RWPE1 (cell line): ENCODE measurements at regions not wholly inside any gene's neighbourhood (a gene's known extent, or its start where the extent isn't known, plus 50 kb on each side); places are given as distances from the start of the nearest gene placed in this dataset.

Source experiments
- CTCF ChIA-PET: fragments of 350-600 bp; sonication (Branson Sonifier 250); formaldehyde crosslinking; extraction: SDS; loops from one replicate; lab custom pipeline; 2021; lab: Yijun Ruan, JAX
- POLR2A ChIA-PET: fragments of 400-600 bp; formaldehyde crosslinking; extraction: SDS; loops from one replicate; lab custom pipeline; 2020; ENCODE audit warnings: antibody characterized with exemption; ENCODE audit not compliant: low non-redundant PET; lab: Yijun Ruan, JAX
- DNase-seq: peaks from one replicate; pipeline ENCODE4 v3.0.0; 2012; ENCODE audit warnings: low spot score
- H3K27ac ChIP-seq: fragments of 450-650 bp; 2 replicates; pipeline ENCODE4 v1.5.1; 2017
- TF ChIP-seq, protein P1 (sequence below): fragments of 450-650 bp; conservative IDR thresholded peaks from 2 replicates; pipeline ENCODE4 v1.5.1; 2017; ENCODE audit warnings: low read depth, mild to moderate bottlenecking

GRCh38 chr1:87915771-87916170, 587.1 kb downstream of the LMO4 start:
- DNase-seq: no peak
- no peak overlapping the region for H3K27ac ChIP-seq
- TF ChIP-seq, protein P1, sequence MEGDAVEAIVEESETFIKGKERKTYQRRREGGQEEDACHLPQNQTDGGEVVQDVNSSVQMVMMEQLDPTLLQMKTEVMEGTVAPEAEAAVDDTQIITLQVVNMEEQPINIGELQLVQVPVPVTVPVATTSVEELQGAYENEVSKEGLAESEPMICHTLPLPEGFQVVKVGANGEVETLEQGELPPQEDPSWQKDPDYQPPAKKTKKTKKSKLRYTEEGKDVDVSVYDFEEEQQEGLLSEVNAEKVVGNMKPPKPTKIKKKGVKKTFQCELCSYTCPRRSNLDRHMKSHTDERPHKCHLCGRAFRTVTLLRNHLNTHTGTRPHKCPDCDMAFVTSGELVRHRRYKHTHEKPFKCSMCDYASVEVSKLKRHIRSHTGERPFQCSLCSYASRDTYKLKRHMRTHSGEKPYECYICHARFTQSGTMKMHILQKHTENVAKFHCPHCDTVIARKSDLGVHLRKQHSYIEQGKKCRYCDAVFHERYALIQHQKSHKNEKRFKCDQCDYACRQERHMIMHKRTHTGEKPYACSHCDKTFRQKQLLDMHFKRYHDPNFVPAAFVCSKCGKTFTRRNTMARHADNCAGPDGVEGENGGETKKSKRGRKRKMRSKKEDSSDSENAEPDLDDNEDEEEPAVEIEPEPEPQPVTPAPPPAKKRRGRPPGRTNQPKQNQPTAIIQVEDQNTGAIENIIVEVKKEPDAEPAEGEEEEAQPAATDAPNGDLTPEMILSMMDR: no peak
- POLR2A ChIA-PET: no interaction called here
- CTCF ChIA-PET: no interaction called here

GRCh38 chr1:87916965-87917364, 588.3 kb downstream of the LMO4 start:
- CTCF ChIA-PET: no interaction called here
- no peak overlapping the region for H3K27ac ChIP-seq
- TF ChIP-seq, protein P1: no peak
- POLR2A ChIA-PET: no interaction called here
- DNase-seq: no peak

DNA sequence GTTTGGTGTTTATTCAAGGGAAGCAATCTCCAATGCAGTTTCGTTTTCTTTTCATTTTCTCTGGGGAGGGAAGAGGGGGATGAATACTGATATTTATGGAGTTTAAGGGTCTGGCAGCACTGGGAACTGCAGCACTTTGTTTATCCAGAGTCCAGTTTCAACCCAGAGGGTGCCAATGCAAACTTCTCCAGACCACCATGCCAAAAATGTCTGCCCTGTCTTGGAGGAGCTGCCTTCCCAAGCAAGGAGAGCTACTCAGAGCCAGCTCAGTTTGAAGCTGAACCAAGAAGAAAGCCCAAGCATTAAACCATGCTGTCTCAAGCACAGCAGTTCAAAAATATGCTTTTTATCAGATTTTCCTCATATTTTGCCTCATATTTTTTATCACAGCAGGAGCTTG, 589.7 kb downstream of the LMO4 start:
- TF ChIP-seq, protein P1: no peak
- H3K27ac ChIP-seq: no peak overlapping the region
- ChIA-PET CTCF (interaction anchor here (0.6 to 0.8 kb wide), 2 partner anchors 498 to 516 kb away, joined by 3 to 4 read pairs; no protein-coding TSS in a partner anchor), POLR2A (no interaction called here)
- no peak for DNase-seq

DNA sequence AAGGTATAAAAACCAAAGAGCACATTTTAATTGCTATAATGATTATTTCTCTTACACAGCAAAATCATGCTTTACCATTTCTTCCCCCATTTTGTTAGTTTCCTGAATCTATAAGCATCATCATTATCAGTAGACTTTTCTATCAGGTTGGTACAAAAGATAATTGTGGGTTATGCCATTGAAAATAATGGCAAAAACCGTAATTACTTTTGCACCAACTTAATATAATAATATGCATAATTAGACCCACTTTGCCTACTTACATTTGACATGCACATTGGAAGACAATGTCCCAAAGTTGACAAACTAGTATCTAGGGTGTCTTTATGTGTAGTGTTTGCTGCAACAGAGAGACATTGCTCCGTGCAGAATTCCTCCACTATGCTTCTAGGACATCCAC, 594.2 kb downstream of the LMO4 start:
- TF ChIP-seq, protein P1: no peak
- ChIA-PET POLR2A (no interaction called here), CTCF (no interaction called here)
- no peak overlapping the region for H3K27ac ChIP-seq
- DNase-seq: no peak

DNA sequence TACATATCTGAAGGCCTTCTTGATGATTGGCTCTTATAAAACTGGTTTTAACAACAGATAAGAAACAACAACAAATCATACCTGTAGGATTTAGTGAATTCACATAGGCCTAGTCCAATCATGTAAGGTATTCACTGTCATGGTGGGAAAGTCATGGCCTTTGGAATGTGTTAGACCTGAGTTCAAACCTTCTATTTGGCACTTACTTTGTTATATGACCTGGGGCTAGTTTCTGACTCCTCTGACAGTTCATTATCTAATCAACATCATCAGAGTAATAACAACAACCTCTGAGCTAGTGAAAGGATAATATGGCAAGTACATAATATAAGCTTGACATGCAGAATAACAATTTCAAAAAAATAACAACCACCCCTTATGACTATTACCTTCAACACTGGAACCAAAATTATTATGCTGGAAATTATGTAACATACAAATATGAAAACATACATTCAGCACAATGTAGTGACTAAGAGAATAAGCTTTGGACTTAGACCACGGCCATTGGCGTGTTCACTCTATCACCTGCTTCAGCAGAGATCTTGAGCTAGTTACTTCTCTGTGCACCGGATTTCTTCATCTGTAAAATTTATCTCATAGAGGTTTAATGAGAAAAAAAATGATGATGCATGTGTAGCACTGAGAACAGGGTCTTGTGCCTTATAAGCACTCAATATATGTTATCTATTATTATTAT, 597.6 kb downstream of the LMO4 start:
- no peak for DNase-seq
- TF ChIP-seq, protein P1: no peak
- H3K27ac ChIP-seq: no peak overlapping the region
- ChIA-PET CTCF (no interaction called here), POLR2A (no interaction called here)

DNA sequence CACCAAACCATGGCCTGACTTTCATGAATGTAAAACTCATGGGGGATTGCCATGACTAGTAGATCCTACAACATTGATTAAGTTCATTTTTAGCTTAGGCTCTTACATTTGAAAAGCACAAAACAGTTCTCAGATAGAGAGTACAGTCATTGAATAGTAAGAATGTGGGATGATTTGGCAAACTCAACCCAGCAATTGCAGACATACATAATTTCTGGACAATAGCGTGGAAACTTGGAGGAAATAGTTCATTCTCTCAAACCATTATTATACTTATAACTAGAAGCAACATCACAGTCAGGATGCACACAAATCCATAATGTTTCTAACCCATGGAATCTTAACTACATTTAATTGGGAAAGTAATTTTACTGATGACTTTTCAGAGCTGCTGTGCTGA, 598.2 kb downstream of the LMO4 start:
- TF ChIP-seq, protein P1: no peak
- no peak overlapping the region for H3K27ac ChIP-seq
- ChIA-PET CTCF (no interaction called here), POLR2A (no interaction called here)
- DNase-seq: no peak
